DOHH2 (cell line): ENCODE measurements at regions not wholly inside any gene's neighbourhood (a gene's known extent, or its start where the extent isn't known, plus 50 kb on each side); places are given as distances from the start of the nearest gene placed in this dataset.
"Not testable (repeated sequence)": the region's sequence is repeated elsewhere in the genome, so short reads cannot be mapped to it uniquely, and the experiment has no call there.

ENCODE experiments used
- H3F3A ChIP-seq: fragments of 200-600 bp; sonication (generic), shearing (Covaris generic); 2 replicates; pipeline ENCODE4 v1.6.0; 2016; ENCODE audit warnings: antibody characterized with exemption, mild to moderate bottlenecking; ENCODE audit not compliant: control insufficient read depth, insufficient read depth
- H3K27ac ChIP-seq: fragments of 200-600 bp; sonication (generic); 2 replicates; pipeline ENCODE4 v1.5.1; 2014; ENCODE audit warnings: low read depth, mild to moderate bottlenecking, low read length, moderate library complexity
- H3K27me3 ChIP-seq: fragments of 200-600 bp; sonication (generic); 2 replicates; pipeline ENCODE4 v1.6.1; 2014; ENCODE audit warnings: mild to moderate bottlenecking, low read length, mixed read lengths; ENCODE audit not compliant: control insufficient read depth
- H3K36me3 ChIP-seq: fragments of 200-600 bp; sonication (generic); 2 replicates; pipeline ENCODE4 v1.6.1; 2014; ENCODE audit warnings: mild to moderate bottlenecking, low read length, moderate library complexity, mixed read lengths; ENCODE audit not compliant: control insufficient read depth
- H3K4me1 ChIP-seq: fragments of 200-600 bp; sonication (generic); 2 replicates; pipeline ENCODE4 v1.6.1; 2014; ENCODE audit warnings: mild to moderate bottlenecking, low read length, mixed read lengths; ENCODE audit not compliant: control insufficient read depth
- H3K4me2 ChIP-seq: fragments of 200-600 bp; sonication (generic); 2 replicates; pipeline ENCODE4 v1.6.0; 2014; ENCODE audit warnings: mild to moderate bottlenecking, low read length, moderate library complexity
- H3K4me3 ChIP-seq: fragments of 200-600 bp; sonication (generic); 2 replicates; pipeline ENCODE4 v1.5.1; 2014; ENCODE audit warnings: mild to moderate bottlenecking, low read length, mixed read lengths
- H3K79me2 ChIP-seq: fragments of 200-600 bp; sonication (generic); 2 replicates; pipeline ENCODE4 v1.6.1; 2014; ENCODE audit warnings: mild to moderate bottlenecking, low read length, mixed read lengths; ENCODE audit not compliant: control insufficient read depth
- H3K9me2 ChIP-seq: fragments of 200-600 bp; sonication (generic); replicated peaks from 2 replicates; pipeline ENCODE4 v1.6.1; 2014; ENCODE audit warnings: mild to moderate bottlenecking, low read length, mixed read lengths; ENCODE audit not compliant: control insufficient read depth
- H3K9me3 ChIP-seq: fragments of 200-600 bp; sonication (generic); 2 replicates; pipeline ENCODE4 v1.6.1; 2014; ENCODE audit warnings: antibody characterized with exemption, low read length, mixed read lengths; ENCODE audit not compliant: control insufficient read depth, insufficient read depth
- H4K20me1 ChIP-seq: fragments of 200-600 bp; sonication (generic); 2 replicates; pipeline ENCODE4 v1.6.0; 2014; ENCODE audit warnings: low read depth, mild to moderate bottlenecking, antibody characterized with exemption, low read length, moderate library complexity; ENCODE audit not compliant: control insufficient read depth, insufficient read depth
- EZH2phosphoT487 ChIP-seq: fragments of 200-600 bp; sonication (generic); IDR thresholded peaks from 2 replicates; pipeline ENCODE4 v1.6.1; 2017; ENCODE audit warnings: borderline replicate concordance, mild to moderate bottlenecking, antibody characterized with exemption, low read length, moderate library complexity, mixed read lengths
- TF ChIP-seq, protein P1 (sequence below): fragments of 200-600 bp; sonication (generic); IDR thresholded peaks from one replicate; pipeline ENCODE4 v1.5.1; 2014; ENCODE audit warnings: antibody characterized with exemption, mild to moderate bottlenecking, low read depth, low read length; ENCODE audit not compliant: poor library complexity, severe bottlenecking

DNA sequence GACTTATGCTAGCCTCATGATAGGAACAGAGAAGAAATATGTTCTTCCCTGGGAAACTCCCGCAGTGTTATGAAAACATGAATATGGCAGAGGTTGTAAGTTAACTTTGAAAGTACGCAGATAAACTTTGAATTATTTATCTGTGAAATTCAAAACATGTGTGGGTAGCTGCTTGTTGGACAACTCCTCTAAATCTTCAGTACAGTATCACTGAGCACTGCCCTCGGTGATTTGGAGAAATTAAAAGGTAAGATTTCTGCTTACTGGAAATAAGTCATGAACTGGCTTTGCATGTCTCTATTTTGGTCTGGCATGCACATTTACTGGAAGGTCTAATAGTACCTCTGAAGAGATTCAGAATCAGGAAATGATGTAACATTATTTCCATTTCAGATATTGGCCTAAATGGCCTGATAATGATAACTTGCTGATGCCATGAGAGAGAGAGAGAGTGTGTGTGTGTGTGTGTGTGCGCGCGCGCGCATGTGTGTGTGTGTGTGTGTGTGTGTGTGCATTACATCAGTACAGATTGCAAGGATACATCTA lies 1441.9 kb upstream of the FLRT2 start:
- TF ChIP-seq, protein P1, sequence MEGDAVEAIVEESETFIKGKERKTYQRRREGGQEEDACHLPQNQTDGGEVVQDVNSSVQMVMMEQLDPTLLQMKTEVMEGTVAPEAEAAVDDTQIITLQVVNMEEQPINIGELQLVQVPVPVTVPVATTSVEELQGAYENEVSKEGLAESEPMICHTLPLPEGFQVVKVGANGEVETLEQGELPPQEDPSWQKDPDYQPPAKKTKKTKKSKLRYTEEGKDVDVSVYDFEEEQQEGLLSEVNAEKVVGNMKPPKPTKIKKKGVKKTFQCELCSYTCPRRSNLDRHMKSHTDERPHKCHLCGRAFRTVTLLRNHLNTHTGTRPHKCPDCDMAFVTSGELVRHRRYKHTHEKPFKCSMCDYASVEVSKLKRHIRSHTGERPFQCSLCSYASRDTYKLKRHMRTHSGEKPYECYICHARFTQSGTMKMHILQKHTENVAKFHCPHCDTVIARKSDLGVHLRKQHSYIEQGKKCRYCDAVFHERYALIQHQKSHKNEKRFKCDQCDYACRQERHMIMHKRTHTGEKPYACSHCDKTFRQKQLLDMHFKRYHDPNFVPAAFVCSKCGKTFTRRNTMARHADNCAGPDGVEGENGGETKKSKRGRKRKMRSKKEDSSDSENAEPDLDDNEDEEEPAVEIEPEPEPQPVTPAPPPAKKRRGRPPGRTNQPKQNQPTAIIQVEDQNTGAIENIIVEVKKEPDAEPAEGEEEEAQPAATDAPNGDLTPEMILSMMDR: no peak
- no peak for TF ChIP-seq EZH2phosphoT487
- no peaks in the 10 kb centered on the region for H4K20me1 ChIP-seq
- no peak overlapping the region for H3K27ac ChIP-seq
- H3K9me3 ChIP-seq: no peaks in the 10 kb centered on the region; the same call in 1 of the 2 replicates
- no peak overlapping the region for H3K4me3 ChIP-seq
- H3K36me3 ChIP-seq: no peaks in the 10 kb centered on the region
- no peaks in the 10 kb centered on the region for H3K79me2 ChIP-seq
- H3F3A ChIP-seq: no peaks in the 10 kb centered on the region
- no peaks in the 10 kb centered on the region for H3K4me1 ChIP-seq
- no peak overlapping the region for H3K4me2 ChIP-seq
- no peaks in the 10 kb centered on the region for H3K9me2 ChIP-seq
- no peaks in the 10 kb centered on the region for H3K27me3 ChIP-seq

DNA sequence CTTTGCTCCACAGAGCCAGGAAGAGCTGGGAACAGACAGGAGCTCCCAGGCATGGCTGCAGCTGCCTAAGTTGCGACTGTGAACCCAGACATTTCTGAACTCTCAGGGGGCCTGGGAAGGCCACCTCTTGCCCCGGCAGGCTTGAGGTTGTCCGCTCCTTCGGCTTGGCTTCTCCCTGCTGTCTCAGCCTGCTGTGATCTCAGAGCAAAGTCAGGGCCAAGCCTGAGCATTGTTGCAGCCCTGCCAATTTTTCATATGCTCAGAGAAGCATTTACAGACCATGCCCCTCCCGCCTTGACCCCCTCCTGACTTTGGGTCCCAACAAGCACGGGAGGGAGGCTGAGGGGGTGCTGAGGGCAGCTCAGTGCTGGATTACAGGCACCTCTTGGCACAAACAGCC lies 1439.1 kb upstream of the FLRT2 start:
- Histone ChIP-seq H4K20me1 (no peaks in the 10 kb centered on the region), H3K4me1 (no peaks in the 10 kb centered on the region), H3K79me2 (no peaks in the 10 kb centered on the region), H3K4me3 (no peak overlapping the region), H3K27me3 (no peaks in the 10 kb centered on the region), H3K9me3 (no peaks in the 10 kb centered on the region; the same call in 1 of the 2 replicates), H3K27ac (no peak overlapping the region), H3K4me2 (no peak overlapping the region), H3K36me3 (no peaks in the 10 kb centered on the region), H3F3A (no peaks in the 10 kb centered on the region), H3K9me2 (no peaks in the 10 kb centered on the region)
- no peak for TF ChIP-seq EZH2phosphoT487
- TF ChIP-seq, protein P1: no peak

DNA sequence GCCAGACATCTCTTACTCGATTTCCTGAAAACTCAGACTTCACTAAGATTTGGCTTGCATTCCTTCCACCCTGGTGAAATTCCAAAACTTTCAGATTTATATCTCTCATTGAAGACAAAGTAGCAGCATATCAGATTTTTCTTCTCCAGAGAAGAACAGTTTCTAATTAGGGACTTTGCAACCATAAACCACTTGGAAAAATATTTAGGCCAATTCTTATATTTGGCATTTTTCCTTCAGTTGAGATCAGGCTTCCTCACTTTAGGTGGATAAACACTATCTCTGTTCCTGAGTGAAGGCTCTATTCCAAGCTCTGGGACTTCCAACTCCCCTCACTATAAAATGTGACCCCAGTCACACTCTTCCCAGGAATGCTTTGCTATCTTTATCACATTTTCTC lies 1434.3 kb upstream of the FLRT2 start:
- H3K9me2 ChIP-seq: no peaks in the 10 kb centered on the region
- H3K9me3 ChIP-seq: no peaks in the 10 kb centered on the region; the same call in 1 of the 2 replicates
- no peak for TF ChIP-seq EZH2phosphoT487
- TF ChIP-seq, protein P1: no peak
- H3K4me1 ChIP-seq: no peaks in the 10 kb centered on the region
- H3K79me2 ChIP-seq: no peaks in the 10 kb centered on the region
- H3K4me3 ChIP-seq: no peak overlapping the region
- H4K20me1 ChIP-seq: no peaks in the 10 kb centered on the region
- H3F3A ChIP-seq: no peaks in the 10 kb centered on the region
- no peaks in the 10 kb centered on the region for H3K36me3 ChIP-seq
- H3K27me3 ChIP-seq: no peaks in the 10 kb centered on the region
- H3K4me2 ChIP-seq: no peak overlapping the region
- no peak overlapping the region for H3K27ac ChIP-seq

DNA sequence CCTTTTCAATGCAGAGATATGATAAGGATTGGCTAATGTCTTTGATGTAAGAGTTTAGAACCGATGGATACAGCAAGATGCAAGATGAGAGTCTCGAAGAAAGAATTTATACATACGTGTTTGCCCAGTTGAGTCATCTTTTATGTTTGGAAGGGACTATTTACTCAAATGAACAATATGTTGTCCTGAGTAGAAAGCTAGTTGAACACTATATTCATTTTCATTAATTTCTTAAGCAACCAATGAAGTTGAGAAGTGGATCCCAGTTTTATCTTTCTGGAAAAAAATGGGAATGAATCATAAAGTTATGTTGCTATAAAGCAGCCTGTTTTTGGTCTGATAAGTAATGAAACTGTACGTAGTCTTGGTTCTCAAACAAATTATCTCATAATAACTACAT lies 1431.7 kb upstream of the FLRT2 start:
- H3K9me3 ChIP-seq: peaks cover 6% of the 10 kb centered on the region; the same call in 1 of the 2 replicates
- no peaks in the 10 kb centered on the region for H3K9me2 ChIP-seq
- no peak for TF ChIP-seq EZH2phosphoT487
- TF ChIP-seq, protein P1: no peak

DNA sequence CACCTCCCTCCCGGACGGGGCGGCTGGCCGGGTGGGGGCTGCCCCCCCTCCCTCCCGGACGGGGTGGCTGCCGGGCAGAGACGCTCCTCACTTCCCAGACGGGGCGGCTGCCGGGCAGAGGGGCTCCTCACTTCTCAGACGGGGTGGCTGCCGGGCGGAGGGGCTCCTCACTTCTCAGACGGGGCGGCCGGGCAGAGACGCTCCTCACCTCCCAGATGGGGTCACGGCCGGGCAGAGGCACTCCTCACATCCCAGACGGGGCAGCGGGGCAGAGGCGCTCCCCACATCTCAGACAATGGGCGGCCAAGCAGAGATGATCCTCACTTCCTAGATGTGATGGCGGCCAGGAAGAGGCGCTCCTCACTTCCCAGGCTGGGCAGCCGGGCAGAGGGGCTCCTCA lies 1430.4 kb upstream of the FLRT2 start:
- not testable (repeated sequence) for H3F3A ChIP-seq, H3K4me3 ChIP-seq, H3K4me2 ChIP-seq, H3K4me1 ChIP-seq, H4K20me1 ChIP-seq, H3K27me3 ChIP-seq, H3K79me2 ChIP-seq, H3K9me2 ChIP-seq, H3K27ac ChIP-seq, H3K9me3 ChIP-seq, H3K36me3 ChIP-seq

More for the DNA sequence above, 1431.7 kb upstream of the FLRT2 start:
- Histone ChIP-seq H3K27me3 (no peaks in the 10 kb centered on the region), H3K4me2 (no peak overlapping the region), H3K27ac (no peak overlapping the region), H3F3A (no peaks in the 10 kb centered on the region), H4K20me1 (no peaks in the 10 kb centered on the region), H3K4me3 (no peak overlapping the region), H3K4me1 (no peaks in the 10 kb centered on the region), H3K79me2 (no peaks in the 10 kb centered on the region), H3K36me3 (no peaks in the 10 kb centered on the region)
